Keratinocyte (primary cell): ENCODE measurements at regions not wholly inside any gene's neighbourhood (a gene's known extent, or its start where the extent isn't known, plus 50 kb on each side); places are given as distances from the start of the nearest gene placed in this dataset.

Experiments
- DNase-seq: peaks from one replicate; pipeline ENCODE4 v3.0.0-alpha.2; 2011; ENCODE audit warnings: low read depth, missing footprints, low spot score
- FAIRE-seq: peaks from 2 replicates; lab custom pipeline; 2011; peaks lifted over from hg19 to GRCh38; lab: Jason Lieb, UNC
- H2AFZ ChIP-seq: 2 replicates; pipeline ENCODE4 v1.6.0; 2012; ENCODE audit warnings: low read length, control low read depth, inconsistent platforms; ENCODE audit not compliant: control insufficient read depth
- H3K27ac ChIP-seq: 2 replicates; pipeline ENCODE4 v1.5.1; 2011; ENCODE audit warnings: low read length; ENCODE audit not compliant: control insufficient read depth, insufficient read depth
- H3K27me3 ChIP-seq: 3 replicates; pipeline ENCODE4 v1.6.0; 2011; ENCODE audit warnings: low read length; ENCODE audit not compliant: control insufficient read depth, insufficient read depth; ENCODE audit errors: extremely low read depth
- H3K36me3 ChIP-seq, 2 experiments: 2 replicates in 1 of 2; 3 replicates in 1 of 2; pipeline ENCODE4 v1.5.1; 2011; ENCODE audit warnings: low read length in 2 of 2, mild to moderate bottlenecking in 1 of 2; ENCODE audit not compliant: control insufficient read depth in 2 of 2, insufficient read depth in 2 of 2; ENCODE audit errors: extremely low read depth in 1 of 2
- H3K4me1 ChIP-seq: 3 replicates; pipeline ENCODE4 v1.5.1; 2011; ENCODE audit warnings: low read length; ENCODE audit not compliant: control insufficient read depth, insufficient read depth; ENCODE audit errors: extremely low read depth
- H3K4me2 ChIP-seq: 3 replicates; pipeline ENCODE4 v1.6.0; 2011; ENCODE audit warnings: low read depth, low read length; ENCODE audit not compliant: control insufficient read depth, insufficient read depth; ENCODE audit errors: extremely low read depth
- H3K4me3 ChIP-seq, 3 experiments: fragments of 200-600 bp in 1 of 3; sonication (generic) in 1 of 3; 2 replicates in 2 of 3; 3 replicates in 1 of 3; pipeline ENCODE4 v1.5.1; 2011 to 2016; ENCODE audit warnings: low read length in 3 of 3, mild to moderate bottlenecking in 3 of 3, control low read depth in 2 of 3, inconsistent platforms in 1 of 3, low read depth in 1 of 3, mixed read lengths in 1 of 3, mixed run types in 1 of 3, moderate library complexity in 1 of 3; ENCODE audit not compliant: control insufficient read depth in 2 of 3, insufficient read depth in 2 of 3; ENCODE audit errors: extremely low read depth in 1 of 3
- H3K79me2 ChIP-seq: 2 replicates; pipeline ENCODE4 v1.6.0; 2012; ENCODE audit warnings: low read length; ENCODE audit not compliant: control insufficient read depth, insufficient read depth
- H3K9ac ChIP-seq: 3 replicates; pipeline ENCODE4 v1.6.0; 2011; ENCODE audit warnings: low read length; ENCODE audit not compliant: control insufficient read depth, insufficient read depth; ENCODE audit errors: extremely low read depth
- H3K9me1 ChIP-seq: 3 replicates; pipeline ENCODE4 v1.6.0; 2011; ENCODE audit warnings: low read length; ENCODE audit not compliant: control insufficient read depth, insufficient read depth; ENCODE audit errors: extremely low read depth
- H3K9me3 ChIP-seq: 2 replicates; pipeline ENCODE4 v1.5.1; 2012; ENCODE audit warnings: low read depth, low read length; ENCODE audit not compliant: control insufficient read depth
- H4K20me1 ChIP-seq: 3 replicates; pipeline ENCODE4 v1.6.0; 2011; ENCODE audit warnings: low read length; ENCODE audit not compliant: control insufficient read depth, insufficient read depth; ENCODE audit errors: extremely low read depth
- CTCF ChIP-seq, 3 experiments: IDR thresholded peaks in 1 of 3; conservative IDR thresholded peaks in 1 of 3; optimal IDR thresholded peaks in 1 of 3; 2 replicates in 2 of 3; 3 replicates in 1 of 3; pipeline versions ENCODE3 to v1.5.1; 2011; ENCODE audit warnings: low read length in 3 of 3, mild to moderate bottlenecking in 3 of 3, moderate library complexity in 2 of 3, control low read depth in 1 of 3, inconsistent platforms in 1 of 3; ENCODE audit not compliant: insufficient read depth in 2 of 3; ENCODE audit errors: extremely low read depth in 1 of 3
- EZH2 ChIP-seq: IDR thresholded peaks from one replicate; pipeline ENCODE4 v1.6.1; 2012; ENCODE audit warnings: inconsistent platforms, mild to moderate bottlenecking, low read length, moderate library complexity
- dilution Hi-C: fragments of 300-500 bp; cut with MboI; formaldehyde crosslinking; loops from one replicate; pipeline ENCODE4 v1.7.0; 2020; ENCODE audit warnings: low sequenced_read_pairs; ENCODE audit not compliant: extremely low pct_ligation_motif_present

GRCh38 chr1:2874607-2875480, 73.4 kb upstream of the TTC34 start:
- dilution Hi-C loops: no loop called here
- no peaks in the 10 kb centered on the region for H4K20me1 ChIP-seq
- TF ChIP-seq CTCF (optimal IDR thresholded peaks at IDR 0.05 in 1 of 3, IDR thresholded peaks at IDR 0.05 in 1 of 3, conservative IDR thresholded peaks at IDR 0.05 in 1 of 3; ENCODE audit: extremely low read depth in 1 of 3, insufficient read depth in 2 of 3, low read length in 3 of 3) (no peak), EZH2 (no peak)
- no peaks in the 10 kb centered on the region for H3K36me3 ChIP-seq
- H2AFZ ChIP-seq: no peak overlapping the region
- H3K9me1 ChIP-seq: no peaks in the 10 kb centered on the region
- H3K9ac ChIP-seq: no peak overlapping the region
- H3K4me3 ChIP-seq: no peak overlapping the region
- peaks cover 23% of the 10 kb centered on the region for H3K9me3 ChIP-seq
- H3K27ac ChIP-seq: no peak overlapping the region
- H3K4me1 ChIP-seq: no peaks in the 10 kb centered on the region
- no peak for DNase-seq
- FAIRE-seq: no peak
- H3K27me3 ChIP-seq: no peaks in the 10 kb centered on the region
- no peak overlapping the region for H3K4me2 ChIP-seq
- no peaks in the 10 kb centered on the region for H3K79me2 ChIP-seq

- Histone ChIP-seq H4K20me1 (no peaks in the 10 kb centered on the region), H2AFZ (no peak overlapping the region), H3K4me2 (no peak overlapping the region), H3K27me3 (no peaks in the 10 kb centered on the region), H3K4me1 (no peaks in the 10 kb centered on the region), H3K9me1 (no peaks in the 10 kb centered on the region), H3K9me3 (peaks cover 26% of the 10 kb centered on the region), H3K4me3 (no peak overlapping the region), H3K79me2 (no peaks in the 10 kb centered on the region), H3K9ac (no peak overlapping the region), H3K36me3 (no peaks in the 10 kb centered on the region), H3K27ac (no peak overlapping the region)
- FAIRE-seq (no peak), DNase-seq (no peak)
- TF ChIP-seq CTCF (optimal IDR thresholded peaks at IDR 0.05 in 1 of 3, IDR thresholded peaks at IDR 0.05 in 1 of 3, conservative IDR thresholded peaks at IDR 0.05 in 1 of 3; ENCODE audit: extremely low read depth in 1 of 3, insufficient read depth in 2 of 3, low read length in 3 of 3) (no peak), EZH2 (no peak)
- dilution Hi-C loops: no loop called here
Observed at GRCh38 chr1:2875707-2876561, 74.4 kb upstream of the TTC34 start.
